Activated T-helper 1 cell treated with anti-CD3 and anti-CD28 coated beads, Interleukin-2, amount 50 U/mL, for 16 hours (primary cell): ENCODE measurements at regions not wholly inside any gene's neighbourhood (a gene's known extent, or its start where the extent isn't known, plus 50 kb on each side); places are given as distances from the start of the nearest gene placed in this dataset.

ENCODE experiments used
- DNase-seq, 2 donors: peaks; one replicate each; pipeline ENCODE4 v3.0.0-alpha.2; 2020; ENCODE audit warnings: low read depth in 1 of 2, low spot score in 1 of 2

GRCh38 chr13:105957769-105958438, 577.6 kb downstream of the EFNB2 start:
- no peak for DNase-seq

GRCh38 chr13:105956921-105957320, 578.5 kb downstream of the EFNB2 start:
- DNase-seq: no peak

GRCh38 chr13:105952973-105953290, 582.5 kb downstream of the EFNB2 start:
- no peak for DNase-seq

GRCh38 chr13:105952233-105952972, 583.1 kb downstream of the EFNB2 start:
- no peak for DNase-seq

DNA sequence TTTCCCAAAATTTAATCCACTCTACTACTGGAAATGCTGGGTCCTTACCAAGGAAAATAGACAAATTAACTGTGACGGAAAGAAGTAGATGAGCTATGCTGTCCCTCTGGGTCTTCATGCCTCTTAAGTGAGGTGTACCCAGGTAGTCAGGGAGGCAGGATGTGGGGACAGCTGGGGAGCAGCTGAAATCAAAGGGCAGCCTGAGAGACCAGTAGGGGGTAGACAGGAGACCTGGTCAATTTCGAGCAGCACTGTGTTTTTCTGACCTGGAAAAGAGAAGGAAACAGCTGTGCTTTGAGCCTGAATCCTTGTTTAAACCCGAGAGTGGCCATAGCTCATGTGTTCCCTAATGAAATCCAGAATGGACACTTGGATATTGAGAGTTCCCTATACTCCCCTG, 587.3 kb downstream of the EFNB2 start:
- DNase-seq: no peak

DNA sequence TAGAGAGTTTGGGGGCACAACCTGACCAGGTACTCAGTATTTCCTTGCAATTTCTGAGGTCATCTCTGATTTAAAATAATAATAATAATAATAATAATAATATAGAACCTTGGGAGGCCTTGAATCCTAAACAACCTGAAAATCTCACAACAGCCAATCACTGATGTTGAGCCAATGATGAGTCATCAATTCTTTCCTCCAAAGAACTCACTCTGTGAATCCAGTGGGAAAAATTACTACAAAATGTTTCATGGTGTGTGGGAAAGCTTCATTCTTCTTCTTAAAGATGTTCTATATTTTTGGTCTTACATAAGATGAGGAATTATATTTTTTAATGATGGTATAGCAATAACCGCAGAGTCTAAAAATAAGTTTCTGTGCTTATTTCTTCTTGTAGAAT, 594.6 kb downstream of the EFNB2 start:
- DNase-seq: no peak

DNA sequence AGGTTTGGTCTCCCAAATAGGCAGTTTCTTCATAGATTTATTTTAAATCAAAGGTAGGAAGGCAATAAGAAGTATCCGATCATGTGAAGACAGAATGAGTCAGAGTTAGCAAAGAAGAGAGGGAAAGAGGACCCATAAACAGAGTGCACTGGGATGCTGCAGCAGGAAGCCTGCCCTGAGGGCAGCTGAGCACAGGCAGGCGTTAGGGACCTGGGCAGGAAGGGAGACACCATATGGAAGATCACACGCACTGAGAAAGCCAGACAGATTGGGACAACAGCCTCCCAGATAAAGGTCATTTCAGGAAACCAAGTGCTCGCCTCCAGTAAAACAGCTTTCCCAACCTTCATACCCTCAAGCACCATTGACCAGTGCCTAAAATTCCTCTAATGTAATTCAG, 598.0 kb downstream of the EFNB2 start:
- no peak for DNase-seq

- DNase-seq: no peak
Measured at GRCh38 chr13:105936816-105937215, 598.6 kb downstream of the EFNB2 start.

DNA sequence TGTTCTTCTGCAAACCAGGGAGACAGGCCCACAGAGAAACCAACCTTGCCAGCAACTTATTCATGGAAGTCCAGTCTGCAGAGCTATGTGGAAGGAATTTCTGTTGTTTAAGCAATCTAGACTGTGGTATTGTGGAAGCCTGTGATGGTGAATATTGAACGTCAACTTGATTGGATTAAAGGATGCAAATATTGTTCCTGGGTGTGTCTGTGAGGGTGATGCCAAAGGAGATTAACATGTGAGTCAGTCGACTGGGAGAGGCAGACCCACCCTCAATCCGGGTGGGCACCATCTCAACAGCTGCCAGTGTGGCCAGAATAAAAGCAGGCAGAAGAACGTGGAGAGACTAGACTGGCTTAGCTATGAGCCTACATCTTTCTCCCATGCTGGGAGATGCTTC, 606.0 kb downstream of the EFNB2 start:
- no peak for DNase-seq

DNA sequence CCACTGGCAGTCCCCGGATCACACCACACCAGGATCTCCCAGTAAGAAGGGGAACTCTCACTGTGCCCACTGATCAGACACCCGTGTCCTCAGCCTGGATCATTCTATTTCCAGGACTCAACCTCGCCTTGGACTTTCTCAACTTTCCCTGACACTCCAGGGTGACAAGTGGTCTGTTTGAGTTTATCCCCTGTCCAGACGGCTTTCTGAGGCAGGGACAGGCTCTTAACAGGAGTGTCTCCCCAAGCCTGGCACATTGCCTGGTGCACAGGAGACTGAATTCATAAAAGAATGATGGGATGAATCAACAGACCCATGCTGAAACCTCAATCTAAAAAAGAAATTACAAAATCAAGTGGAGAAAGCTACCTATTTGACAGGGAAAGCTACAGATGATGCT, 606.6 kb downstream of the EFNB2 start:
- no peak for DNase-seq

- DNase-seq: no peak
Measured at GRCh38 chr13:105928048-105928447, 607.4 kb downstream of the EFNB2 start.

- DNase-seq: no peak
Measured at GRCh38 chr13:105925496-105925895, 610.0 kb downstream of the EFNB2 start.

DNA sequence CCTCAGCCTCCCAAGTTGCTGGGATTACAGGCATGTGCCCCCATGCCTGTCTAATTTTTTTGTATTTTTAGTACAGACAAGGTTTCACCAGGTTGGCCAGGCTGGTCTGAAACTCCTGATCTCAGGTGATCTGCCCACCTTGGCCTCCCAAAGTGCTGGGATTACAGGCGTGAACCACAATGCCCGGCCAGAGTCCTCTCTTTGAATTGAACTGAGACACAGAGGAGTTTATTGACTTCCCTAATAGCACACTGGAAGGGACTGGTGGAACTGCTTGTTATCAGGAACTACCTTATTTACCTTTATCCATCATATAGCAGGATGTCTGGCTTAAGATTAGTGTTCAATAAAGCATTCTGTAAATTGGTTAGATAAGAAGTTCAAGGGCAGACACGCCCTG, 613.8 kb downstream of the EFNB2 start:
- DNase-seq: no peak

GRCh38 chr13:105920370-105920769, 615.1 kb downstream of the EFNB2 start:
- DNase-seq: no peak

- DNase-seq: no peak
Measured at GRCh38 chr13:105918842-105919741, 616.4 kb downstream of the EFNB2 start.

DNA sequence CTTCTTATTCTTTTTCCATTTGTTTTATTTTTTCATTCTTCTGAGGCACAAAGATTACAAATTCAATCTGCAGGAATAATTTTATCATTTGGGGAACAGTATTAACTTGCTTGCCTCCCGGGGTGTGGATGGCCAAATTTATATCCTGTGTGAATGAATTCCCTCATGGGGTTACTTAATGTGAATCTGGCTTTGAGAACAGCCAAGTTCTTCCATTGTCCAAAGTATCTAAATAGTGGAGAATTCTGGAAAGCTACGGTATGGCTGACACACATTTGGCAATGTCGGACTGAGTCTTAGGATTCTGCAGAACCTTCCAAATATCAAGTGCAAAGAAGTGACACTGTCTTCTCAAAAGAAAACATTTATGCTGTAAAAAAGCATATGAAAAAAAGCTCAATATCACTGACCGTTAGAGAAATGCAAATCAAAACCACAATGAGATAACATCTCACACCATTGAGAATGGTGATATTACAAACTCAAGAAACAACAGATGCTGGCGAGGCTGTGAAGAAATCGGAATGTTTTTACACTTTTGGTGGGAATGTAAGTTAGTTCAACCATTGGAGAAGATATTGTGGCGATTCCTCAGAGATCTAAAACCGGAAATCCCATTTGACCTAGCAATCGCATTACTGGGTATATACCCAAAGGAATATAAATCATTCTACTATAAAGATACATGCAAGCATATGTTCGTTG, 620.2 kb downstream of the EFNB2 start:
- no peak for DNase-seq

DNA sequence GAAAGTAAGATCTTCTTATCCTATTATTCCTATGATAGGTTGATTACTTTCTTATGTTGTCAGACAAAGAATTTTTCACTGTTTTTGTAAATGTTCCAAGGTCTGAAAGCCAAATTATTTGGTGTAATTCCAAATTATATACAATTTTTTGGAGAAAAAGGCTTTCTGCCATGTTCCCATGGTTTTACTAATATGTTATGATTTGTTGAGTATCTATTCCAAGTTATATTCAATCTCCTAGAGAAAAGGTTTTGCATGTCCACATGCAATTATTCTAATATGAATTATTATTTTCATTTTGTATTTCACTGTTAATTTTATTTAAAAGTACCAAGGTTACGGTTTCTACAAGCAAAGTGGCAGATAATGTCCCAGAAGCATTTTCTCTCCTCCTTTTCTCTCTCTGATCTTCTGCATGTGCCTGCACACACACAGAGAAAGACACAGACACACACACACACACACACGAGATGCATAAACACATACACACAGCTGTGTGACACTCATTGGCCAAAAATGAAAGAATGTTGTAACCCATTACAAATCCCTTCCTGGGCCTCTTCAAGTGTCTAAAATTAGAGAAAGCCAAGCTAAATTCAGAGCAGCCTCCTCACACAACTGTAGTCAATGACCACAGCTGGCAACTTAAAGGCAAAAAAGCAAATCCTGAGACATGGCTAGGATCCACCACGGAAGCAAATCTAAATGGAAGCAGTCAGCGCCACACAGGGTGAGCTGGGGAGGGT, 621.0 kb downstream of the EFNB2 start:
- no peak for DNase-seq

GRCh38 chr13:105908586-105908985, 626.9 kb downstream of the EFNB2 start:
- DNase-seq: no peak

DNA sequence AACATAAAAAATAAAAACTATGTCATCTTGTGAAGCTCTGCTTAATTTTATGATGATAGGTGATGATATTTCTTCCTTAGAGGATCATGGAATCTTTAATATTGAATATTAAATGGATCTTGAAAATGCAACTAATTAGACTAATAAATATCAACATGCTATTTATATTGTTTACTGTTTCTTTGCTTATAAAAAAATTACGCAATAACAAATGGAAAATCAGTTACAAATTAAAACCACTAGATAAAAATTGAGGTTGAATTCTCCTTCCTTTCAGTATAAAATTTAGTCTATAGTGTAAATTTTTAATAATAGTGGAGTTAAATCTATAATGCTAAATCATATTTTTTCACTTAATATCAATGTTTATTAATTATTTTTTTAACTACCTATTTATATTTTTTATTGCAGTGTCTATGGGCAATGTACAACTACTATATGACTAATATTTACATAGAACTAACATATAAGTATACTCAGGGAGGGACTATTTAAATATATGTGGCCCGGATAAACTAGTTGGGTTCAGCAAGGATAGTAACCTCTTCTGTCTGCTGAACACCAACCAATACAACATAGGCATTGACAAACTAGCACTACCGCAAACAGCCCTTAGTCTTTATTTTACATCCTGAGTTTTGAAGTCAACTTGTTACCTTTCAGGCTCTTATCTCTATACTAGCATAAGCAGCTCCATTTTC, 628.0 kb downstream of the EFNB2 start:
- no peak for DNase-seq

GRCh38 chr13:105906746-105907145, 628.7 kb downstream of the EFNB2 start:
- DNase-seq: no peak
